ENCODE measurements at regions not wholly inside any gene's neighbourhood (a gene's known extent, or its start where the extent isn't known, plus 50 kb on each side); places are given as distances from the start of the nearest gene placed in this dataset.

GRCh38 chrX:84932814-84933213, 70.9 kb upstream of the APOOL start:
- no peak for TF ChIP-seq CTCF (IDR thresholded peaks at IDR 0.05; ENCODE audit: insufficient read depth, low read length, poor library complexity, severe bottlenecking)
- no peak for TF ChIP-seq EZH2phosphoT487 (conservative IDR thresholded peaks at IDR 0.05; ENCODE audit: low read length)
